Thyroid gland (tissue), 4 donors: ENCODE measurements at regions not wholly inside any gene's neighbourhood (a gene's known extent, or its start where the extent isn't known, plus 50 kb on each side); places are given as distances from the start of the nearest gene placed in this dataset.

Experiments used
- DNase-seq, 2 donors: peaks; one replicate each; pipeline ENCODE4 v3.0.0-alpha.2; 2019
- H3K27ac ChIP-seq, 3 donors: fragments of 200-600 bp; sonication (generic); 1 replicate in 2 of 3; 2 replicates in 1 of 3; pipeline ENCODE4 v1.5.1; 2016 to 2019; ENCODE audit warnings: mild to moderate bottlenecking in 1 of 3, moderate library complexity in 1 of 3
- H3K27me3 ChIP-seq: fragments of 200-600 bp; sonication (generic); one replicate; pipeline ENCODE4 v1.5.1; 2019
- H3K36me3 ChIP-seq, 2 donors: fragments of 200-600 bp; sonication (generic); one replicate each; pipeline ENCODE4 v1.5.1; 2016 to 2019
- H3K4me1 ChIP-seq, 2 donors: fragments of 200-600 bp; sonication (generic); one replicate each; pipeline ENCODE4 v1.5.1; 2017 to 2019
- H3K4me3 ChIP-seq, 3 donors: fragments of 200-600 bp; sonication (generic); replicated peaks in 1 of 3; 1 replicate in 2 of 3; 2 replicates in 1 of 3; pipeline ENCODE4 v1.5.1; 2016; ENCODE audit warnings: mild to moderate bottlenecking in 1 of 3
- H3K9me3 ChIP-seq: fragments of 200-600 bp; sonication (generic); one replicate; pipeline ENCODE4 v1.5.1; 2017
- CTCF ChIP-seq, 6 experiments: fragments of 200-600 bp in 3 of 6; fragments of 450-650 bp in 3 of 6; sonication (generic) in 3 of 6; IDR thresholded peaks; one replicate each; pipeline ENCODE4 v1.5.1; 2016 to 2019; ENCODE audit warnings: antibody characterized with exemption in 6 of 6, mild to moderate bottlenecking in 2 of 6, inconsistent platforms in 1 of 6, moderate library complexity in 1 of 6
- POLR2A ChIP-seq, 2 donors: fragments of 450-650 bp; IDR thresholded peaks; one replicate each; pipeline ENCODE4 v1.6.1; 2017; ENCODE audit warnings: antibody characterized with exemption in 2 of 2, mild to moderate bottlenecking in 2 of 2, moderate library complexity in 1 of 2
- WGBS, 2 donors: methylation state at CpG; one replicate each; pipeline ENCODE4 v1.1.5; 2017; 5-methylcytosine and 5-hydroxymethylcytosine counted together
- intact Hi-C: fragments of 100-400 bp; cut with DNase I; formaldehyde crosslinking; loops from one replicate; pipeline ENCODE4 v1.15.1; 2023

- no peaks in the 10 kb centered on the region for H3K36me3 ChIP-seq
- TF ChIP-seq CTCF (IDR thresholded peaks at IDR 0.05) (no peak), POLR2A (IDR thresholded peaks at IDR 0.05) (no peak)
- H3K27me3 ChIP-seq: no peaks in the 10 kb centered on the region
- intact Hi-C loops: no loop called here
- H3K27ac ChIP-seq: no peak overlapping the region
- no peaks in the 10 kb centered on the region for H3K9me3 ChIP-seq
- H3K4me3 ChIP-seq: no peak overlapping the region
- WGBS, 2 donors: 88 to 90% methylated on average over 3 of the region's 3 CpGs
- H3K4me1 ChIP-seq: peaks cover 12 to 19% of the 10 kb centered on the region in 2 donors
- DNase-seq: no peak
Measured at GRCh38 chr1:87642581-87643221, 314.0 kb downstream of the LMO4 start.

- no peak overlapping the region for H3K4me3 ChIP-seq
- H3K36me3 ChIP-seq: no peaks in the 10 kb centered on the region
- H3K27me3 ChIP-seq: no peaks in the 10 kb centered on the region
- peak overlapping the region; percentile 38 to 52 (median 40) for H3K27ac ChIP-seq
- intact Hi-C loops: no loop called here
- H3K4me1 ChIP-seq: peaks cover 12 to 19% of the 10 kb centered on the region in 2 donors
- TF ChIP-seq CTCF (IDR thresholded peaks at IDR 0.05): no peak
- TF ChIP-seq POLR2A (IDR thresholded peaks at IDR 0.05): no peak
- no peaks in the 10 kb centered on the region for H3K9me3 ChIP-seq
- no peak for DNase-seq
Measured at GRCh38 chr1:87644033-87644578, 315.4 kb downstream of the LMO4 start.

DNA sequence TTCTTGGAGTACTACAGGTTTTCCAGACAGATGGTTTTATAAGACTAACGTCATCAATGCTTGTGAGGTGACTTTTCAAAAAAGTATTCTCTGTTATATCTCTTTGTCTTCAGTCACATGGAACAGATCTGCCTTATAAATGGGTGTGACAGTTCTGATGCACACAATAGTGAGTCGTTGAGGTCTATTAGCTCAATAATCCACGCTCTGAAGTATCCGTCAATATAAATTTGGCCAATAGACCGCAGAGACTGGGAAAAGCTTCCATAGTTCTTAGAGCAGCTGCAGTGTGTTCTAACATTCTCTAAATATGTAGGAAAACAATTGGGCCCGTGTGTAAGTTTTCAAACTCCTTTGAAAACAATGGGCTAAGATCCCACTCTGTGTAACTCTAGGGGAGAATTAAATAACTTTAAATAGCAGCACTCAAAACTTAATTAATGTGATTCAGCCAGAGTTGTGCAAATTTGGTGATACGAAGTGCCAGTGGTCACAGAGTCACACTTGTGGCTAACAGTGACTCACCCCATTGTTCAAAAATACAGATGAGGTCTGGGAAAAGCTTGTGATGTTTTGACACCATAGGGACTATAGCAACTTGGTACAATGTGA, 316.0 kb downstream of the LMO4 start:
- Histone ChIP-seq H3K27ac (peak overlapping the region; percentile 38 to 52 (median 40)), H3K27me3 (no peaks in the 10 kb centered on the region), H3K9me3 (no peaks in the 10 kb centered on the region), H3K4me1 (peaks cover 12 to 19% of the 10 kb centered on the region in 2 donors), H3K4me3 (no peak overlapping the region), H3K36me3 (no peaks in the 10 kb centered on the region)
- WGBS, 2 donors: 28 to 44% methylated on average over 7 of the region's 7 CpGs
- no peak for DNase-seq
- intact Hi-C loops: no loop called here
- TF ChIP-seq POLR2A (IDR thresholded peaks at IDR 0.05): no peak
- no peak for TF ChIP-seq CTCF (IDR thresholded peaks at IDR 0.05)

DNA sequence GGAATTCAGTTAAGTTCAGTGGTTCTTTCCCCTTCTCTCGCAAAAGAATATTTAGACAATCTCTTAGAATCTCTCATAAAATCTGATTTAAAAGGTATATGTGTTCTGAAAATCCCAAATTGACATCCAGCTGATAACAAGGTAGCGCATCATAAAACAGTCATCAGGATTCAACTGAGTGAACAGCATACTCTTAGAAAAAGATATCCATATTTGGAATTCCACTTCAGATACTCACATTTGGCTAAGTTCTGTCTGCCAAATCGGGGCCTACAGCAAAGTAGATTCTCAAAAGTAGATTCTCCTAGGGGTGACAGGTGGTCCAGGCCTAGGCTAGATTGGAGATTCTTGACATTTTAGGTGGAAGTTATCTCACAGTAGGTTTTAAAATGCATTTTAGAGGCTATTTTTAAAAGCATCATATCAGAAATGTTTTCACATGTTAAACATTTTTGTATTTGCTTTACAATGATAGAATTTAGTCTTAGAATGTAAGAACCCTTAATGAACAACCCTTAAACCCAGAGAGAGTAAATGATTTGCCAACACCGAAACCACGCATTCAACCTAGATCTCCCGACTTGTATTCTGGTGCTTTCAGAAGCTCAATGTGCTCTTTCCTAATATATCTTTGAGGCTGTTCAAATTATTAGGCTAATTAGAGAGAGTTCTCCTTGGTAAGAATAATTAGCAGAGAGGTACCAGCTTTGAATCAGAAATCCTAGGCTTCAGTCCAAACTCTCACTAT, 318.9 kb downstream of the LMO4 start:
- no peaks in the 10 kb centered on the region for H3K36me3 ChIP-seq
- 95 to 97% methylated on average over 6 of the region's 6 CpGs for WGBS, 2 donors
- H3K9me3 ChIP-seq: no peaks in the 10 kb centered on the region
- H3K27ac ChIP-seq: no peak overlapping the region
- no peaks in the 10 kb centered on the region for H3K27me3 ChIP-seq
- H3K4me3 ChIP-seq: no peak overlapping the region
- intact Hi-C loops: no loop called here
- no peak for TF ChIP-seq POLR2A (IDR thresholded peaks at IDR 0.05)
- TF ChIP-seq CTCF (IDR thresholded peaks at IDR 0.05): no peak
- no peak for DNase-seq
- peaks cover 12 to 19% of the 10 kb centered on the region in 2 donors for H3K4me1 ChIP-seq
